K562 (cell line): ENCODE measurements at regions not wholly inside any gene's neighbourhood (a gene's known extent, or its start where the extent isn't known, plus 50 kb on each side); places are given as distances from the start of the nearest gene placed in this dataset.

Source experiments
- ATAC-seq: fragments of 200-7000 bp; cut with Tn5 transposase; 3 replicates; pipeline ENCODE4 v1.9.1; 2020; ENCODE audit warnings: moderate library complexity
- BruUV-seq: library from RNA; stranded (reverse); fragments of 400-500 nt; replicated peaks from 2 replicates; lab custom pipeline; 2021; lab: Mats Ljungman, UMichigan
- CTCF ChIA-PET: fragments of 300-600 bp; formaldehyde crosslinking; extraction: SDS; loops from one replicate; lab custom pipeline; 2021; ENCODE audit warnings: low intra/inter-chr PET ratio; lab: Yijun Ruan, JAX
- POLR2A ChIA-PET: fragments of 300-600, 350-650 bp; sonication (Branson Sonifier 250); formaldehyde crosslinking; extraction: SDS; loops from one replicate; lab custom pipeline; 2021; ENCODE audit warnings: antibody characterized with exemption, inconsistent platforms; lab: Yijun Ruan, JAX
- DNase-seq, 4 experiments: peaks; one replicate each; pipeline versions ENCODE4 v3.0.0 to v3.0.0-alpha.2; 2011 to 2018; ENCODE audit warnings: low spot score in 3 of 4, mixed read lengths in 3 of 4; ENCODE audit errors: extremely low read depth in 1 of 4
- FAIRE-seq: peaks from 2 replicates; lab custom pipeline; 2011; peaks lifted over from hg19 to GRCh38; lab: Jason Lieb, UNC
- H2AFZ ChIP-seq: 2 replicates; pipeline ENCODE4 v1.6.0; 2011; ENCODE audit warnings: low read depth, low read length, control low read depth, inconsistent platforms
- H3K27ac ChIP-seq: fragments of 200-600 bp; 3 replicates; pipeline ENCODE4 v1.8.0; 2011; ENCODE audit warnings: low read depth, mild to moderate bottlenecking, control low read depth, inconsistent platforms, low read length, moderate library complexity, mixed read lengths; ENCODE audit errors: extremely low read depth
- H3K27me3 ChIP-seq, 2 experiments: fragments of 300-600 bp in 1 of 2; 2 replicates in 1 of 2; 3 replicates in 1 of 2; pipeline versions ENCODE4 v1.6.0 to v1.8.0; 2011; ENCODE audit warnings: inconsistent platforms in 2 of 2, low read length in 2 of 2, mild to moderate bottlenecking in 1 of 2, mixed read lengths in 1 of 2, moderate library complexity in 1 of 2; ENCODE audit not compliant: control insufficient read depth in 2 of 2, insufficient read depth in 2 of 2
- H3K36me3 ChIP-seq: fragments of 300-600 bp; 3 replicates; pipeline ENCODE4 v1.8.0; 2011; ENCODE audit warnings: mild to moderate bottlenecking, low read length, inconsistent platforms; ENCODE audit not compliant: control insufficient read depth, insufficient read depth
- H3K4me1 ChIP-seq, 2 experiments: fragments of 200-600 bp in 1 of 2; replicated peaks in 1 of 2; 2 replicates in 1 of 2; 3 replicates in 1 of 2; pipeline versions ENCODE4 v1.5.1 to v1.8.0; 2011; ENCODE audit warnings: inconsistent platforms in 2 of 2, low read length in 2 of 2, mild to moderate bottlenecking in 1 of 2, mixed read lengths in 1 of 2, moderate library complexity in 1 of 2; ENCODE audit not compliant: control insufficient read depth in 2 of 2, insufficient read depth in 2 of 2
- H3K4me2 ChIP-seq: 2 replicates; pipeline ENCODE4 v1.6.1; 2011; ENCODE audit warnings: low read length, control low read depth, inconsistent platforms, mixed read lengths; ENCODE audit not compliant: insufficient read depth
- H3K4me3 ChIP-seq: fragments of 200-600 bp; sonication (generic), shearing (Covaris generic); 2 replicates; pipeline ENCODE4 v1.5.1; 2016; ENCODE audit warnings: control low read depth, inconsistent platforms
- H3K79me2 ChIP-seq: fragments of 200-600 bp; 3 replicates; pipeline ENCODE4 v1.8.0; 2011; ENCODE audit warnings: low read length, inconsistent platforms; ENCODE audit not compliant: control insufficient read depth, insufficient read depth
- H3K9ac ChIP-seq, 2 experiments: 2 replicates each; pipeline versions ENCODE4 v1.6.0 to v1.6.1; 2011; ENCODE audit warnings: low read depth in 2 of 2, low read length in 2 of 2, control low read depth in 1 of 2, inconsistent platforms in 1 of 2, mild to moderate bottlenecking in 1 of 2, mixed read lengths in 1 of 2; ENCODE audit not compliant: insufficient read depth in 1 of 2
- H3K9me1 ChIP-seq: one replicate; pipeline ENCODE4 v1.6.0; 2011; ENCODE audit warnings: inconsistent platforms, mild to moderate bottlenecking, low read length, moderate library complexity; ENCODE audit not compliant: control insufficient read depth, insufficient read depth
- H3K9me3 ChIP-seq: replicated peaks from 2 replicates; pipeline ENCODE4 v1.5.1; 2011; ENCODE audit warnings: low read depth, low read length, inconsistent platforms; ENCODE audit not compliant: control insufficient read depth, insufficient read depth
- H4K20me1 ChIP-seq: replicated peaks from 2 replicates; pipeline ENCODE4 v1.6.1; 2011; ENCODE audit warnings: low read length, inconsistent platforms, mixed read lengths; ENCODE audit not compliant: control insufficient read depth, insufficient read depth
- ARID3B ChIP-seq: fragments of 250-450 bp; sonication (Bioruptor Pico); IDR thresholded peaks from 2 replicates; pipeline ENCODE4 v1.4.0; 2020; ENCODE audit warnings: borderline replicate concordance
- CBX8 ChIP-seq: fragments of 200-600 bp; sonication (generic); IDR thresholded peaks from 2 replicates; pipeline ENCODE4 v1.6.1; 2012; ENCODE audit warnings: borderline replicate concordance, mixed run types, low read depth, mild to moderate bottlenecking, moderate library complexity, mixed read lengths, low read length, control low read depth, inconsistent platforms; ENCODE audit not compliant: poor library complexity, severe bottlenecking; ENCODE audit errors: extremely low read depth
- CREB5 ChIP-seq: fragments of 250-450 bp; sonication (Bioruptor Pico); IDR thresholded peaks from 2 replicates; pipeline ENCODE4 v1.5.0; 2020; ENCODE audit warnings: mild to moderate bottlenecking
- DNMT1 ChIP-seq: fragments of 450-650 bp; IDR thresholded peaks from 2 replicates; pipeline ENCODE4 v1.6.1; 2016; ENCODE audit warnings: antibody characterized with exemption, mild to moderate bottlenecking
- MTA1 ChIP-seq: fragments of 450-650 bp; IDR thresholded peaks from 2 replicates; pipeline ENCODE4 v1.6.1; 2017; ENCODE audit warnings: borderline replicate concordance
- PHB ChIP-seq: fragments of 250-450 bp; sonication (Bioruptor Pico); IDR thresholded peaks from 2 replicates; pipeline ENCODE4 v1.5.0; 2021
- PTBP1 ChIP-seq: fragments of 200-400 bp; formaldehyde crosslinking; IDR thresholded peaks from 2 replicates; pipeline ENCODE4 v1.6.1; 2017; ENCODE audit warnings: low read depth, low read length
- SNIP1 ChIP-seq: fragments of 450-650 bp; IDR thresholded peaks from 2 replicates; pipeline ENCODE4 v1.7.1; 2017; ENCODE audit warnings: low read depth, mild to moderate bottlenecking
- SP1 ChIP-seq: sonication (generic); formaldehyde crosslinking; IDR thresholded peaks from 2 replicates; pipeline ENCODE4 v1.8.1; 2022; ENCODE audit warnings: mild to moderate bottlenecking, missing genetic modification reagents
- STAG1 ChIP-seq: sonication (generic); formaldehyde crosslinking; IDR thresholded peaks from 2 replicates; pipeline ENCODE4 v1.5.0; 2020; ENCODE audit warnings: missing genetic modification reagents, borderline replicate concordance
- STAT5B ChIP-seq: fragments of 250-450 bp; sonication (Bioruptor Pico); IDR thresholded peaks from 2 replicates; pipeline ENCODE4 v1.8.0; 2021; ENCODE audit warnings: mild to moderate bottlenecking, inconsistent platforms
- ZNF3 ChIP-seq: fragments of 250-450 bp; sonication (Bioruptor Pico); IDR thresholded peaks from 2 replicates; pipeline ENCODE4 v1.5.0; 2021; ENCODE audit warnings: mild to moderate bottlenecking, moderate library complexity
- ZNF830 ChIP-seq: fragments of 250-450 bp; sonication (Bioruptor Pico); IDR thresholded peaks from 2 replicates; pipeline ENCODE4 v1.5.0; 2021; ENCODE audit warnings: mild to moderate bottlenecking
- WGBS: fragments of 100-300 bp; shearing (Covaris generic); methylation state at CpG from one replicate; pipeline ENCODE4 v1.1.6; 2016; ENCODE audit warnings: low coverage, mixed read lengths; ENCODE audit not compliant: insufficient coverage; ENCODE audit errors: missing lambda C conversion rate; 5-methylcytosine and 5-hydroxymethylcytosine counted together
- in situ Hi-C: fragments of 300-500 bp; cut with MboI; formaldehyde crosslinking; loops from 4 replicates; pipeline ENCODE4 v1.15.0; 2018; ENCODE audit warnings: inconsistent platforms, mixed read lengths
- intact Hi-C: fragments of 100-400 bp; cut with micrococcal nuclease; formaldehyde crosslinking; loops from 2 replicates; pipeline ENCODE4 v1.14.2; 2022
- TF ChIP-seq, protein P1 (sequence below): fragments of 450-650 bp; IDR thresholded peaks from 2 replicates; pipeline ENCODE4 v1.6.1; 2016; ENCODE audit warnings: low read depth, mild to moderate bottlenecking, moderate library complexity
- TF ChIP-seq, protein P2 (sequence below), 3 experiments: fragments of 200-800 bp in 1 of 3; sonication (Bioruptor generic) in 1 of 3; sonication (generic) in 1 of 3; formaldehyde crosslinking in 1 of 3; IDR thresholded peaks; 2 replicates each; pipeline versions ENCODE4 v1.6.1 to v1.8.0; 2016 to 2022; ENCODE audit warnings: mild to moderate bottlenecking in 2 of 3, missing compliant biosample characterization in 2 of 3, missing genetic modification characterization in 2 of 3, missing genetic modification reagents in 1 of 3
- TF ChIP-seq, protein P3 (sequence below): fragments of 250-450 bp; sonication (Bioruptor Pico); IDR thresholded peaks from 2 replicates; pipeline ENCODE4 v1.8.0; 2021; ENCODE audit warnings: borderline replicate concordance, mild to moderate bottlenecking, moderate library complexity; ENCODE audit not compliant: poor library complexity, severe bottlenecking
- TF ChIP-seq, protein P4 (sequence below): fragments of 250-450 bp; sonication (Bioruptor Pico); IDR thresholded peaks from 2 replicates; pipeline ENCODE4 v1.5.0; 2021

DNA sequence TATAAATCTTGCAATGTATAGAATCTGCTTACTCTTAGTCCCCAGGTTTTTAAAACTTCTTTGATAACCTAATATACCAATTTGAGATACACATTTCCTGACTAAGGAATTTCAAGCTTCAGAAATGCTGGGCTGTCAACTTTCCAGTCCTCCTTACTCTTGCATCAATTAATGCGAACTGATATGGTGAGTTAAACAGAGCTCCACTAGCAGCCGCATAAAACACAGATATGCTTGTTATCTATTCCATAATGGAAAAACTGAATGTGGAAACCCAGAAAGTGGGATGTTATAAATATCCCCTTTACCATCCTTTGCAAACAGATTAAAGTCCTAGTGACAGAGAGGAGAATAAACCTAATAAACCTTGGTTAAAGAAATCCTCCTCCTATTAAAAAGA, 1913.7 kb downstream of the STIM2 start:
- no TSS peak for BruUV-seq
- POLR2A ChIA-PET = no interaction called here
- DNase-seq (no peak), FAIRE-seq (no peak), ATAC-seq (no peak)
- in situ Hi-C loops = no loop called here
- H3K4me3 ChIP-seq = no peak overlapping the region
- intact Hi-C loops = no loop called here
- H3K9me1 ChIP-seq = no peaks in the 10 kb centered on the region
- H3K9ac ChIP-seq = no peak overlapping the region
- H3K4me2 ChIP-seq = no peak overlapping the region
- 0% methylated on average over 2 of the region's 2 CpGs for WGBS
- no peak overlapping the region for H3K27ac ChIP-seq
- H3K79me2 ChIP-seq = no peaks in the 10 kb centered on the region
- CTCF ChIA-PET = no interaction called here
- H4K20me1 ChIP-seq = no peaks in the 10 kb centered on the region
- H2AFZ ChIP-seq = no peak overlapping the region
- no peaks in the 10 kb centered on the region; the same call in 1 of the 2 replicates for H3K9me3 ChIP-seq
- no peaks in the 10 kb centered on the region for H3K27me3 ChIP-seq
- H3K4me1 ChIP-seq = no peaks in the 10 kb centered on the region
- H3K36me3 ChIP-seq = no peaks in the 10 kb centered on the region
- no peak for TF ChIP-seq CREB5
- TF ChIP-seq PTBP1 = no peak
- TF ChIP-seq, protein P1, sequence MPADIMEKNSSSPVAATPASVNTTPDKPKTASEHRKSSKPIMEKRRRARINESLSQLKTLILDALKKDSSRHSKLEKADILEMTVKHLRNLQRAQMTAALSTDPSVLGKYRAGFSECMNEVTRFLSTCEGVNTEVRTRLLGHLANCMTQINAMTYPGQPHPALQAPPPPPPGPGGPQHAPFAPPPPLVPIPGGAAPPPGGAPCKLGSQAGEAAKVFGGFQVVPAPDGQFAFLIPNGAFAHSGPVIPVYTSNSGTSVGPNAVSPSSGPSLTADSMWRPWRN = no peak
- TF ChIP-seq STAT5B = no peak
- TF ChIP-seq, protein P2, sequence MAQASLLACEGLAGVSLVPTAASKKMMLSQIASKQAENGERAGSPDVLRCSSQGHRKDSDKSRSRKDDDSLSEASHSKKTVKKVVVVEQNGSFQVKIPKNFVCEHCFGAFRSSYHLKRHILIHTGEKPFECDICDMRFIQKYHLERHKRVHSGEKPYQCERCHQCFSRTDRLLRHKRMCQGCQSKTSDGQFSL (CRISPR knock-in tag; IDR thresholded peaks at IDR 0.05) = no peak
- TF ChIP-seq, protein P2 (tag; IDR thresholded peaks at IDR 0.05) = no peak
- no peak for TF ChIP-seq STAG1 (CRISPR knock-in tag)
- no peak for TF ChIP-seq ARID3B (CRISPR knock-in tag)
- TF ChIP-seq, protein P3, sequence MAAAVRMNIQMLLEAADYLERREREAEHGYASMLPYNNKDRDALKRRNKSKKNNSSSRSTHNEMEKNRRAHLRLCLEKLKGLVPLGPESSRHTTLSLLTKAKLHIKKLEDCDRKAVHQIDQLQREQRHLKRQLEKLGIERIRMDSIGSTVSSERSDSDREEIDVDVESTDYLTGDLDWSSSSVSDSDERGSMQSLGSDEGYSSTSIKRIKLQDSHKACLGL (CRISPR knock-in tag) = no peak
- TF ChIP-seq CBX8 = no peak
- TF ChIP-seq DNMT1 = no peak
- TF ChIP-seq SP1 (CRISPR knock-in tag) = no peak
- TF ChIP-seq, protein P4, sequence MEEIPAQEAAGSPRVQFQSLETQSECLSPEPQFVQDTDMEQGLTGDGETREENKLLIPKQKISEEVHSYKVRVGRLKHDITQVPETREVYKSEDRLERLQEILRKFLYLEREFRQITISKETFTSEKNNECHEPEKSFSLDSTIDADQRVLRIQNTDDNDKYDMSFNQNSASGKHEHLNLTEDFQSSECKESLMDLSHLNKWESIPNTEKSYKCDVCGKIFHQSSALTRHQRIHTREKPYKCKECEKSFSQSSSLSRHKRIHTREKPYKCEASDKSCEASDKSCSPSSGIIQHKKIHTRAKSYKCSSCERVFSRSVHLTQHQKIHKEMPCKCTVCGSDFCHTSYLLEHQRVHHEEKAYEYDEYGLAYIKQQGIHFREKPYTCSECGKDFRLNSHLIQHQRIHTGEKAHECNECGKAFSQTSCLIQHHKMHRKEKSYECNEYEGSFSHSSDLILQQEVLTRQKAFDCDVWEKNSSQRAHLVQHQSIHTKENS (CRISPR knock-in tag) = no peak
- no peak for TF ChIP-seq PHB (CRISPR knock-in tag)
- TF ChIP-seq MTA1 = no peak
- TF ChIP-seq ZNF3 = no peak
- TF ChIP-seq SNIP1 = no peak
- no peak for TF ChIP-seq ZNF830 (CRISPR knock-in tag)
